Body of pancreas (tissue), 4 donors: ENCODE measurements at regions not wholly inside any gene's neighbourhood (a gene's known extent, or its start where the extent isn't known, plus 50 kb on each side); places are given as distances from the start of the nearest gene placed in this dataset.

Experiments used
- ATAC-seq: fragments of 150-250 bp; one replicate; pipeline ENCODE4 v1.9.1; 2016
- DNase-seq, 4 donors: peaks; one replicate each; pipeline ENCODE4 v3.0.0-alpha.2; 2019
- H3K27ac ChIP-seq, 4 donors: fragments of 200-600 bp; sonication (generic); 1 replicate in 3 of 4; 2 replicates in 1 of 4; pipeline versions ENCODE4 v1.5.1 to v1.6.1; 2016 to 2019; ENCODE audit warnings: mild to moderate bottlenecking in 1 of 4, mixed read lengths in 1 of 4, moderate library complexity in 1 of 4
- H3K27me3 ChIP-seq, 2 donors: fragments of 200-600 bp; sonication (generic); one replicate each; pipeline ENCODE4 v1.6.0; 2016; ENCODE audit warnings: mild to moderate bottlenecking in 1 of 2
- H3K36me3 ChIP-seq, 2 donors: fragments of 200-600 bp; sonication (generic); replicated peaks in 1 of 2; 2 replicates each; pipeline ENCODE4 v1.5.1; 2016; ENCODE audit warnings: low read depth in 2 of 2; ENCODE audit not compliant: insufficient read depth in 1 of 2
- H3K4me1 ChIP-seq: fragments of 200-600 bp; sonication (generic); one replicate; pipeline ENCODE4 v1.6.0; 2016
- H3K4me3 ChIP-seq, 2 donors: fragments of 200-600 bp; sonication (generic); 1 replicate in 1 of 2; 2 replicates in 1 of 2; pipeline ENCODE4 v1.5.1; 2016 to 2019
- H3K9me3 ChIP-seq, 3 donors: fragments of 200-600 bp; sonication (generic); 1 replicate in 2 of 3; 2 replicates in 1 of 3; pipeline ENCODE4 v1.5.1; 2016
- POLR2A ChIP-seq, 3 donors: fragments of 450-650 bp; IDR thresholded peaks; one replicate each; pipeline ENCODE4 v1.6.1; 2016; ENCODE audit warnings: antibody characterized with exemption in 3 of 3, mild to moderate bottlenecking in 2 of 3
- WGBS, 2 donors: methylation state at CpG; one replicate each; pipeline ENCODE4 v1.1.5; 2017; 5-methylcytosine and 5-hydroxymethylcytosine counted together
- intact Hi-C: fragments of 100-400 bp; cut with DNase I; formaldehyde crosslinking; loops from one replicate; pipeline ENCODE4 v1.15.1; 2023
- TF ChIP-seq, protein P1 (sequence below), 7 experiments: fragments of 450-650 bp in 4 of 7; fragments of 200-600 bp in 3 of 7; sonication (generic) in 3 of 7; IDR thresholded peaks; one replicate each; pipeline ENCODE4 v1.5.1; 2016 to 2019; ENCODE audit warnings: antibody characterized with exemption in 7 of 7

DNA sequence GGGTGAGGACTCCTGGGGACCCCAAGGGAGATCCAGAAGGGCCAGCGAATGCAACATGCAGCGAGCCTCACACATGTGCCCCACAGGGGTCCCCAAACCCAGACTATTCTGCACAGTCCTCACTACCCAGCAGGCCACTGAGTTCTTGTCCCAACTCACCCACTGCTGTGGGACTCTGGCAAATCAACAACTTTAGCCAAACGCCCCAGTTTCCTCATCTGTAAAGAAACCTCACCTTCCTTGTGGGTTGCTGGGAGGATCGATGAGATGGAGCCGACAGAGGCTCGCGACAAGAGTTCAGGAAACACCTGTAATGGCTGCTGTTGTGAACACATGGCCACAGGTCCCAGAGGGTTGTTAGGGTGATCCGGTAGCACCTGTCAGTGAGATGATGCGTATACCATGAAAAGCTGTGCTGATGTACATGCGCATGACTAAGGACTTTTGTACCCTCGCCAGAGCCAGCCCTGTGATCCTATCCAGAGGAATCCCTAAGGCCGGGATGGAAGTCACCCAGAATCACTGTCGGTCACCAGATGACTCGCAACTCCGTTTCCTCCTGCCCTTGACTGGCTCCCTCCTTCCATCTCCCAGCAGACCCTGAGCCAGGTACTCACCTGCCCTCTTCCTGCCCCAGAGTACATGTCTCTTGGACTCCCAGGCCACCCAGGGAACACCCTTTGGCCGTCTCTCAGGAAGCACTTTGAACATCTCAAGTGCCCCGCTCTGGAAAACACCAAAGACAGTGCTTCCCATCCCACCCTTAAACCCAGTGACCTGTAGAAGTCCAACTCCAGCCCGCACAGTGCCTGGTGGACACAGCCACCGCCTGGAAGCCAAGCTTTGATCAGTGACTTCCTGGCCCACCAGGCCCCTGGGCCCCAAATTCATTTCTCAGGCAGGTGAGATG is 103.3 kb upstream of the ID2 start:
- no peak for ATAC-seq
- Histone ChIP-seq H3K4me3 (no peak overlapping the region), H3K27ac (no peak overlapping the region), H3K36me3 (no peaks in the 10 kb centered on the region), H3K9me3 (no peaks in the 10 kb centered on the region), H3K27me3 (no peaks in the 10 kb centered on the region), H3K4me1 (peaks cover 44% of the 10 kb centered on the region)
- no peak for DNase-seq
- 87% methylated on average over 19 of the region's 19 CpGs for WGBS, 2 donors
- intact Hi-C loops: no loop called here
- no peak for TF ChIP-seq POLR2A (IDR thresholded peaks at IDR 0.05)
- TF ChIP-seq, protein P1, sequence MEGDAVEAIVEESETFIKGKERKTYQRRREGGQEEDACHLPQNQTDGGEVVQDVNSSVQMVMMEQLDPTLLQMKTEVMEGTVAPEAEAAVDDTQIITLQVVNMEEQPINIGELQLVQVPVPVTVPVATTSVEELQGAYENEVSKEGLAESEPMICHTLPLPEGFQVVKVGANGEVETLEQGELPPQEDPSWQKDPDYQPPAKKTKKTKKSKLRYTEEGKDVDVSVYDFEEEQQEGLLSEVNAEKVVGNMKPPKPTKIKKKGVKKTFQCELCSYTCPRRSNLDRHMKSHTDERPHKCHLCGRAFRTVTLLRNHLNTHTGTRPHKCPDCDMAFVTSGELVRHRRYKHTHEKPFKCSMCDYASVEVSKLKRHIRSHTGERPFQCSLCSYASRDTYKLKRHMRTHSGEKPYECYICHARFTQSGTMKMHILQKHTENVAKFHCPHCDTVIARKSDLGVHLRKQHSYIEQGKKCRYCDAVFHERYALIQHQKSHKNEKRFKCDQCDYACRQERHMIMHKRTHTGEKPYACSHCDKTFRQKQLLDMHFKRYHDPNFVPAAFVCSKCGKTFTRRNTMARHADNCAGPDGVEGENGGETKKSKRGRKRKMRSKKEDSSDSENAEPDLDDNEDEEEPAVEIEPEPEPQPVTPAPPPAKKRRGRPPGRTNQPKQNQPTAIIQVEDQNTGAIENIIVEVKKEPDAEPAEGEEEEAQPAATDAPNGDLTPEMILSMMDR (IDR thresholded peaks at IDR 0.05): no peak

DNA sequence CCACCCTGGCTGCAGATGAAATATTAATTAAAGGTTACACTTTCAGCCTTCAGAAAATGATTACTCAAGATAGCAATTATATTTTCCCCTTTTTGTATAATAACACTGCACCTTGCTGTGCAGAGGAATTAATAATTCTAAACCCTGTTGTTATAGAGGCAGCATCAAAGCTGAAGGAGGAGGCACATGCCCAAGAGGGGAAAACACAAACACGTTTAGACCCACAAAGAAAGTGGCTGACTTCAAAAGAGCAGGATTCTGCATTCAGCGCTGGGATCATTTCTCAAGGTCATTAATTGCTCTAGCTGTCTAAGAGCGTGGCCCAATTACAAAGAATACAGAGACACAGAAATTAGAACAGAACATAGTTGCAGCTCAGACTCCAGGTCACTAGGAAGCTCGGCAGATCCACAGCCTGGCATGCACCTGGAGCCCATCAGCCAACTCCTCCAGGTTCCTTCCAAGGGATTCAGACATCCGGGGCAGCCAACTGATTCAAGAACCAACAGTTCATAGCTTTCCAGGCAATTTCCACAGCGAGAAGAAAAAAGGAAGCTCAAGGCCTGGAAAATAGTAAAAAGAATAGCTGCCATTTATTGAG is 102.3 kb upstream of the ID2 start:
- Histone ChIP-seq H3K27me3 (no peaks in the 10 kb centered on the region), H3K36me3 (no peaks in the 10 kb centered on the region), H3K4me1 (peaks cover 43% of the 10 kb centered on the region), H3K9me3 (no peaks in the 10 kb centered on the region), H3K27ac (no peak overlapping the region), H3K4me3 (no peak overlapping the region)
- ATAC-seq (no peak), DNase-seq (no peak)
- intact Hi-C loops: no loop called here
- 64 to 68% methylated on average over 6 of the region's 6 CpGs for WGBS, 2 donors
- no peak for TF ChIP-seq POLR2A (IDR thresholded peaks at IDR 0.05)
- TF ChIP-seq, protein P1 (IDR thresholded peaks at IDR 0.05): no peak

DNA sequence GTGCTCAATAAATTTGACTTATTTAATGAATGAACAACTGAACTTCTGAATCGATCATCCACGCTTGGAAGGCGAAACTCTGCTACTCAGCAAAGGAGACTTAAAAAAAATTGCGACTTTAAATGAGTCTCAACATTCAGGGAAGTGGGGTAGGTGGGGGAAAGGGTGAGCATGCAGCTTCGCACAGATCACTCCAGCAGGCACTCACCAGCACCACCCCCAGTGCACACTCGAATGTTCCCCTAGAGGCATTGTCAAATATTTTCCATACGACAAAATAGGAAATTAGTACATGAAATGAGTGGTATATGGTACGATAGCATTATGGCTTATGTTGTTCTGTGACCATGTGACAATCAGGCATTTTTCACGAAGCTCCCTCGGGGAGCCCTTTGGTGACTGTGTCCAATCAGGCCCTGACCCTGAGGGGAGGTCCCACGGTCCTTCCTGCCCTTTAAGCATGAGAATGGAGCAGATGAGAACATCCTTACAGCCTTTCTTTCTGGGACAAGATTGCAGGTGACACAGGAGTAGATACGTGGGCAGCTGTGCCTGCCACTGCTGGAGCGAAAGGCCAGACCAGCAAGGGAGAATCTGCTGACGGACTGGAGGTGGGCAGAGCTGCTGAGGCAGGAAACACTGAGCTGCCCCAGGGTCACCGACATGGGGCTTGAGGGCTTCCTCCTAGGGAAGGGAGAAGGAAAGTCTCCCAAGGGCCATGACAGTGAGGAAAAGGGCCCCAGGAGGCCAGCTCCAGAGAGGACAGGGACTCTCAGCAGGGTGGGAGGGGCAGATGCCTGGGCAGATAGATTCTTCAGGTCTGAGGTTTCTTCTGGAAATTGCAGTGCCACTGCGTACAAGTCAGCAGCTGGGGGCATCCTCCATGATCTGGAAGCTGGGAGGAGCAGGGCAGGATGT is 101.3 kb upstream of the ID2 start:
- ATAC-seq: no peak
- intact Hi-C loops: no loop called here
- H3K27ac ChIP-seq: peak overlapping the region in 2 of 4 donors; percentile 48 to 88

DNA sequence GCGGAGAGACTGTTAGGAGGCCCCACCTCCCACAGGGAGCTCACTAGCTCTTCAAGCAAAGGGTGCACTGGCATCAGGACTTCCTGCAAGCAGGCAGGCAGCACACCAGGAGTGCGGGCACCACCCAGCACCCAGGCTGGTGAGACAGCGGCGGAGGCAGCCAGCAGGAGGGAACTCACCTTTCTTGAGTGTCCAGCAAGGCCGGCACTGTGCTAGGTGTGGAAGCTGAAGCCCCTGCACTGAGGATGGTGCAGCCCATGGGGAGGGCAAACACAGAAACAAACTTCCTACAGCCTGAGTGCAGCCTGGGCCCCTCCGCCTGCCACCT is 100.7 kb upstream of the ID2 start:
- ATAC-seq (no peak), DNase-seq (no peak)
- intact Hi-C loops: no loop called here
- H3K27ac ChIP-seq: peak overlapping the region in 2 of 4 donors; percentile 48 to 88
- H3K36me3 ChIP-seq: no peaks in the 10 kb centered on the region
- TF ChIP-seq POLR2A (IDR thresholded peaks at IDR 0.05): no peak
- TF ChIP-seq, protein P1 (IDR thresholded peaks at IDR 0.05): no peak
- H3K9me3 ChIP-seq: no peaks in the 10 kb centered on the region
- no peak overlapping the region for H3K4me3 ChIP-seq
- WGBS, 2 donors: 75 to 77% methylated on average over 4 to 6 of the region's 6 CpGs
- no peaks in the 10 kb centered on the region for H3K27me3 ChIP-seq
- peaks cover 36% of the 10 kb centered on the region for H3K4me1 ChIP-seq

More for the DNA sequence above, 101.3 kb upstream of the ID2 start:
- H3K36me3 ChIP-seq: no peaks in the 10 kb centered on the region
- no peak for TF ChIP-seq POLR2A (IDR thresholded peaks at IDR 0.05)
- peaks cover 36% of the 10 kb centered on the region for H3K4me1 ChIP-seq
- WGBS, 2 donors: 74 to 82% methylated on average over 15 to 16 of the region's 16 CpGs
- H3K27me3 ChIP-seq: no peaks in the 10 kb centered on the region
- H3K4me3 ChIP-seq: no peak overlapping the region
- no peaks in the 10 kb centered on the region for H3K9me3 ChIP-seq
- DNase-seq: no peak

DNA sequence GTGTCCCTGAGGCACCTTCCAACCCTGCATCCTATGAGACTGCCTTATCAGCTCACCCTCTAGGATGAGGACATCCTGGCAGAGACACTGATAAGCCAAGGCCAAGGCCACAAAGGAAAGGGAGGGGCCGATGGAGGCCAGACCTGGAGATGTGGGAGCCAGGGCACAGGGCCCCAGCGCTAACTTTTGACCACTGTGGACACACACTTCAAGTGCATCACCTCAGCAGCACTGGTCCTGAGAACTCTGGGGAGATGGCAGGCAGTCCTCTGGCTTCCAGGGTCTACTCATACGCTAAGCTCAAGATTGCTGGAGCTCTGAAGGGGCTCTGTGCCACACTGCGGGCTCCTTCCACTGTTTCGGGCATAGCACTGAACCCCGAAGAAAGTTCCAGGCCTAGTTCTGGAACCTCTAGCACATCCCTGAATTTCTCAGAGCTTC is 100.2 kb upstream of the ID2 start:
- Histone ChIP-seq H3K4me1 (peaks cover 35% of the 10 kb centered on the region), H3K27ac (peak overlapping the region in 2 of 4 donors; percentile 82 to 88), H3K9me3 (no peaks in the 10 kb centered on the region), H3K36me3 (no peaks in the 10 kb centered on the region), H3K27me3 (no peaks in the 10 kb centered on the region), H3K4me3 (no peak overlapping the region)
- no peak for DNase-seq
- 82 to 91% methylated on average over 6 of the region's 6 CpGs for WGBS, 2 donors
- TF ChIP-seq, protein P1 (IDR thresholded peaks at IDR 0.05): no peak
- no peak for TF ChIP-seq POLR2A (IDR thresholded peaks at IDR 0.05)
- intact Hi-C loops: no loop called here
- ATAC-seq: no peak
